ENCODE measurements at regions not wholly inside any gene's neighbourhood (a gene's known extent, or its start where the extent isn't known, plus 50 kb on each side); places are given as distances from the start of the nearest gene placed in this dataset.

- H3K9me3 ChIP-seq: no peaks in the 10 kb centered on the region
- no peak for TF ChIP-seq POLR2A (IDR thresholded peaks at IDR 0.05)
- TF ChIP-seq POLR2AphosphoS5 (IDR thresholded peaks at IDR 0.05): no peak
- TF ChIP-seq CTCF (IDR thresholded peaks at IDR 0.05): no peak
- TF ChIP-seq EP300 (IDR thresholded peaks at IDR 0.05): no peak
- H3K27me3 ChIP-seq: no peaks in the 10 kb centered on the region
- H3K4me1 ChIP-seq: no peaks in the 10 kb centered on the region
- intact Hi-C loops (cut with DNase I): no loop called here
- no peaks in the 10 kb centered on the region for H3K36me3 ChIP-seq
- WGBS, 2 donors: 61 to 65% methylated on average over 4 of the region's 4 CpGs
- no peak for DNase-seq
- H3K27ac ChIP-seq: peak overlapping the region in 2 of 4 donors; percentile 7 to 23
- no peak overlapping the region for H3K4me3 ChIP-seq
Measured at GRCh38 chr17:68657166-68657565, 56.0 kb upstream of the FAM20A start.

- no peaks in the 10 kb centered on the region for H3K9me3 ChIP-seq
- no peaks in the 10 kb centered on the region for H3K4me1 ChIP-seq
- H3K27me3 ChIP-seq: no peaks in the 10 kb centered on the region
- TF ChIP-seq POLR2A (IDR thresholded peaks at IDR 0.05): no peak
- no peak for TF ChIP-seq EP300 (IDR thresholded peaks at IDR 0.05)
- no peak for TF ChIP-seq POLR2AphosphoS5 (IDR thresholded peaks at IDR 0.05)
- no peak for TF ChIP-seq CTCF (IDR thresholded peaks at IDR 0.05)
- H3K27ac ChIP-seq: no peak overlapping the region
- H3K4me3 ChIP-seq: no peak overlapping the region
- DNase-seq: no peak
- H3K36me3 ChIP-seq: no peaks in the 10 kb centered on the region
- intact Hi-C loops (cut with DNase I): no loop called here
- 55 to 65% methylated on average over 4 of the region's 4 CpGs for WGBS, 2 donors
Measured at GRCh38 chr17:68656666-68657065, 55.5 kb upstream of the FAM20A start.

Data from sigmoid colon (tissue), 6 donors.